CD4-positive, alpha-beta T cell (primary cell): ENCODE measurements at regions not wholly inside any gene's neighbourhood (a gene's known extent, or its start where the extent isn't known, plus 50 kb on each side); places are given as distances from the start of the nearest gene placed in this dataset.

Experiments used
- ATAC-seq: fragments of 200-7000 bp; cut with Tn5 transposase; one replicate; pipeline ENCODE4 v1.10.0; 2022; ENCODE audit warnings: mild to moderate bottlenecking; ENCODE audit not compliant: poor library complexity
- CTCF ChIA-PET: fragments of 350-600 bp; sonication (Branson Sonifier 250); formaldehyde crosslinking; loops from one replicate; lab custom pipeline; 2021; ENCODE audit warnings: antibody characterized with exemption, inconsistent platforms; lab: Charles Lee
- POLR2A ChIA-PET: fragments of 350-600 bp; sonication (Branson Sonifier 250); formaldehyde crosslinking; loops from one replicate; lab custom pipeline; 2021; ENCODE audit warnings: antibody characterized with exemption, inconsistent platforms; lab: Charles Lee
- DNase-seq, 14 experiments: peaks; one replicate each; pipeline ENCODE4 v3.0.0-alpha.2; 2013 to 2020; ENCODE audit warnings: mixed read lengths in 2 of 14
- H3K27ac ChIP-seq, 2 donors: one replicate each; pipeline versions ENCODE4 v1.5.1 to v1.7.0; 2013; ENCODE audit warnings: low read length in 2 of 2, low read depth in 1 of 2, mild to moderate bottlenecking in 1 of 2
- H3K27me3 ChIP-seq, 2 experiments: 1 replicate in 1 of 2; 2 replicates in 1 of 2; pipeline versions ENCODE4 v1.6.1 to v1.7.0; 2013; ENCODE audit warnings: low read length in 2 of 2, control low read depth in 1 of 2, mild to moderate bottlenecking in 1 of 2, moderate library complexity in 1 of 2; ENCODE audit not compliant: insufficient read depth in 2 of 2, control insufficient read depth in 1 of 2
- H3K36me3 ChIP-seq: one replicate; pipeline ENCODE4 v1.6.1; 2013; ENCODE audit warnings: low read length, control low read depth; ENCODE audit not compliant: insufficient read depth
- H3K4me1 ChIP-seq: one replicate; pipeline ENCODE4 v1.6.1; 2013; ENCODE audit warnings: low read length, control low read depth; ENCODE audit not compliant: insufficient read depth
- H3K4me3 ChIP-seq: one replicate; pipeline ENCODE4 v1.5.1; 2013; ENCODE audit warnings: mild to moderate bottlenecking, low read length, moderate library complexity
- H3K9me3 ChIP-seq, 2 experiments: 1 replicate in 1 of 2; 2 replicates in 1 of 2; pipeline versions ENCODE4 v1.6.1 to v1.7.0; 2013; ENCODE audit warnings: low read length in 2 of 2, mild to moderate bottlenecking in 2 of 2, control low read depth in 1 of 2, moderate library complexity in 1 of 2; ENCODE audit not compliant: control insufficient read depth in 1 of 2, insufficient read depth in 1 of 2
- H3K27ac Mint-ChIP-seq: one replicate; pipeline ENCODE4 v1.8.0; 2020; ENCODE audit warnings: mixed read lengths
- H3K27me3 Mint-ChIP-seq: one replicate; pipeline ENCODE4 v1.8.0; 2021; ENCODE audit warnings: mixed read lengths
- H3K36me3 Mint-ChIP-seq: one replicate; pipeline ENCODE4 v1.8.0; 2021; ENCODE audit warnings: low read depth, mixed read lengths
- H3K4me1 Mint-ChIP-seq: one replicate; pipeline ENCODE4 v1.8.0; 2021; ENCODE audit warnings: low read depth, mixed read lengths
- H3K4me3 Mint-ChIP-seq: one replicate; pipeline ENCODE4 v1.8.0; 2020; ENCODE audit warnings: mild to moderate bottlenecking, mixed read lengths
- H3K9me3 Mint-ChIP-seq: one replicate; pipeline ENCODE4 v1.8.0; 2020; ENCODE audit warnings: mixed read lengths
- CTCF ChIP-seq: fragments of 200-600 bp; IDR thresholded peaks from one replicate; pipeline ENCODE4 v1.8.0; 2022; ENCODE audit warnings: antibody characterized with exemption, mild to moderate bottlenecking
- intact Hi-C, 2 experiments: fragments of 100-400 bp; cut with DNase I in 1 of 2; cut with micrococcal nuclease in 1 of 2; formaldehyde crosslinking; loops; one replicate each; pipeline versions ENCODE4 v1.15.1 to v1.9.0; 2023 to 2025; cut with DNase I, micrococcal nuclease

GRCh38 chr5:92917044-92917443 is 664.0 kb downstream of the NR2F1-AS1 start:
- H3K4me3 ChIP-seq = no peak overlapping the region
- TF ChIP-seq CTCF = no peak
- Mint-ChIP-seq H3K27ac (no peak overlapping the region), H3K4me3 (no peak overlapping the region), H3K36me3 (no peaks in the 10 kb centered on the region), H3K9me3 (peaks cover 4% of the 10 kb centered on the region), H3K4me1 (no peaks in the 10 kb centered on the region), H3K27me3 (no peaks in the 10 kb centered on the region)
- CTCF ChIA-PET = no interaction called here
- intact Hi-C loops = no loop called here
- ATAC-seq (no peak), DNase-seq (no peak)
- POLR2A ChIA-PET = no interaction called here
- no peak overlapping the region for H3K27ac ChIP-seq
- no peaks in the 10 kb centered on the region for H3K4me1 ChIP-seq
- H3K27me3 ChIP-seq = no peaks in the 10 kb centered on the region
- no peaks in the 10 kb centered on the region for H3K36me3 ChIP-seq
- H3K9me3 ChIP-seq = no peaks in the 10 kb centered on the region

GRCh38 chr5:92916036-92916435 is 665.0 kb downstream of the NR2F1-AS1 start:
- CTCF ChIA-PET = no interaction called here
- no peak for TF ChIP-seq CTCF
- H3K27me3 ChIP-seq = no peaks in the 10 kb centered on the region
- no peaks in the 10 kb centered on the region for H3K36me3 Mint-ChIP-seq
- peaks cover 2% of the 10 kb centered on the region for H3K9me3 Mint-ChIP-seq
- ATAC-seq (no peak), DNase-seq (no peak)
- H3K9me3 ChIP-seq = no peaks in the 10 kb centered on the region
- no peak overlapping the region for H3K27ac ChIP-seq
- POLR2A ChIA-PET = no interaction called here
- H3K27me3 Mint-ChIP-seq = no peaks in the 10 kb centered on the region
- H3K4me1 ChIP-seq = no peaks in the 10 kb centered on the region
- H3K4me3 Mint-ChIP-seq = no peak overlapping the region
- no peak overlapping the region for H3K27ac Mint-ChIP-seq
- H3K4me3 ChIP-seq = no peak overlapping the region
- intact Hi-C loops = no loop called here
- no peaks in the 10 kb centered on the region for H3K36me3 ChIP-seq
- no peaks in the 10 kb centered on the region for H3K4me1 Mint-ChIP-seq

GRCh38 chr5:92912283-92912682 is 668.7 kb downstream of the NR2F1-AS1 start:
- H3K9me3 ChIP-seq = no peaks in the 10 kb centered on the region
- CTCF ChIA-PET = no interaction called here

More at GRCh38 chr5:92912283-92912682, 668.7 kb downstream of the NR2F1-AS1 start:
- H3K9me3 Mint-ChIP-seq = peaks cover 1% of the 10 kb centered on the region
- Histone ChIP-seq H3K4me1 (no peaks in the 10 kb centered on the region), H3K27me3 (no peaks in the 10 kb centered on the region), H3K4me3 (no peak overlapping the region), H3K36me3 (no peaks in the 10 kb centered on the region), H3K27ac (no peak overlapping the region)
- DNase-seq (no peak), ATAC-seq (no peak)
- TF ChIP-seq CTCF = no peak
- no peaks in the 10 kb centered on the region for H3K27me3 Mint-ChIP-seq
- POLR2A ChIA-PET = no interaction called here
- intact Hi-C loops = no loop called here
- H3K4me1 Mint-ChIP-seq = no peaks in the 10 kb centered on the region
- no peaks in the 10 kb centered on the region for H3K36me3 Mint-ChIP-seq
- H3K27ac Mint-ChIP-seq = no peak overlapping the region
- no peak overlapping the region for H3K4me3 Mint-ChIP-seq
